ENCODE measurements at regions not wholly inside any gene's neighbourhood (a gene's known extent, or its start where the extent isn't known, plus 50 kb on each side); places are given as distances from the start of the nearest gene placed in this dataset.

DNA sequence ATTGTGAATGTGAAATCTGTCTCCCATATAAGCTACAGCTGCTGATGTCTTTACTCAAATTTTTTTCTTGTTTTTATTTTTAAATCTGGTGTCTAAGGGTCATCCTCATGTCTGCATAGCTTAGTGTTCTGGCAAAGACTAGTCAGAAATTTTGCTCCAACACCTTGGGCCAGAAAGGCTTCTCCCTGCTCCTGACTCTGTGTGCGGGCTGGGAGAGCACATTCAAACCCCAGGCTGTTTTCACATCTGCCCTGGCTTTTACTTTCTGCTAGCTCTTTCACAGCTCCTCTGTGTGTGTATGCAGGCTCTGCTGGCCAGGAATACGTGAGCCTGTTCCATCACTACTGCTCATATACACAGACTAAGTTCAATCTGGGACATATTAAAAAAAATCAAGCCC, 102.9 kb upstream of the RIOK3 start:
- DNase-seq: no peak

DNA sequence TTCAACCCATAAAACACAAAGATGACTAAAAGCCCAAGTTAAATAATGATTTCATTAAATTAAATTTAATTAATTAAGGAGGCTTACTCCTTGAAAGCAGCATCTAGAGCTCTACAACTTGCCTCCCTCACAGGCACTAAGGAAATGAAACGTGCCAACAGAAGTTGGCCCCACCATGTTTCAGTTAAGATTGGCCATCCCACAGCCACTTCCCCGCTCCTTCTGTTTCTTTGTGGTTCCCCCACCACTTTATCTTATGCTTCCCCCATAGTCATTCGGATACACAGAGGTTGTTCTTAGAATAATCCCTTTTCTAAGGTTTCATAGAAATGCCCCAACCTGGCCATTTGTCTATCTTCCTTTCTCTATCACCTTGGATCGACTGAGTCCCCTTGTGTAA, 101.6 kb upstream of the RIOK3 start:
- peak; percentile 34 for DNase-seq

DNA sequence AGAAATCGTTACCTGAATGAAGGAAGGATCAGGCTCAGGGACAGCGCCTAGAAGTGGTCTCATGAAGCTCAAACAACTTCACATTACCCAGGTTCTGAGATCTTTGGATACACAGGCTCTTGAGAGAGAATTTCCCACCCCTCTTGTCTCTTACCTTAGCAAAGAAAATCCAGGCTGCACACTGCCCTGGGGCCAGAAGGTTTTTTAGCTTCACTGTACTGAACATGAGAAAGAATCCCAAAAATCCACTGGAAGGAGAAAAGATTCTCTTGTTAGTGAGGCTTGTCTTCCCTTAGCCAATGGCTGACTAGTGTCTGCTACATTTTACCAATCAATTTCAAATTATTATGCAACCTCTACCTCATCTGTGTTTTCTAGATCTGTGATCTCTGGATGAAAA, 101.0 kb upstream of the RIOK3 start:
- no peak for DNase-seq

- DNase-seq: no peak
Measured at GRCh38 chr18:23353459-23353858, 99.6 kb upstream of the RIOK3 start.

DNA sequence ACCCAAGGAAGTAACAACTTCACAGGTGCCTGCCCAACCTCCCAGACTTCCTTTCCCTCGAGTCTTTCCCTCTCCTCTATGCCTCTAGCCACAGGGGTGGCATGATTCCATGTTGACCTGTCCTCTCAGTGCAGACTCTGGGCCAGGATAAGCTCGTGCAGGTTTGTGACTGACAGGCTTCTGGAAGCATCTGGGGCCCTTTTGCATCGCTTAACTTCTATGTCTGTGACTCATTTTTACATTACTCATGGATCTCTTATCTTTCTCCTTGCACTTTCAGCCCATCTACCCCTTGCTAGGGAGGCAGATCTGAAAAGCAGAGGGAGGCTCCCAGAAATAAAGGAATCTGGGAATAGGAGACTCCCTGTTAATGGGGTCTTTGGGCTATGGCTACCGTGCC, 98.5 kb upstream of the RIOK3 start:
- DNase-seq: peak; percentile 43

GRCh38 chr18:23355206-23355605, 97.9 kb upstream of the RIOK3 start:
- no peak for DNase-seq

GRCh38 chr18:23356424-23356823, 96.7 kb upstream of the RIOK3 start:
- DNase-seq: no peak

GRCh38 chr18:23356915-23357601, 96.0 kb upstream of the RIOK3 start:
- no peak for DNase-seq

- DNase-seq: no peak
Measured at GRCh38 chr18:23357996-23358594, 95.0 kb upstream of the RIOK3 start.

DNA sequence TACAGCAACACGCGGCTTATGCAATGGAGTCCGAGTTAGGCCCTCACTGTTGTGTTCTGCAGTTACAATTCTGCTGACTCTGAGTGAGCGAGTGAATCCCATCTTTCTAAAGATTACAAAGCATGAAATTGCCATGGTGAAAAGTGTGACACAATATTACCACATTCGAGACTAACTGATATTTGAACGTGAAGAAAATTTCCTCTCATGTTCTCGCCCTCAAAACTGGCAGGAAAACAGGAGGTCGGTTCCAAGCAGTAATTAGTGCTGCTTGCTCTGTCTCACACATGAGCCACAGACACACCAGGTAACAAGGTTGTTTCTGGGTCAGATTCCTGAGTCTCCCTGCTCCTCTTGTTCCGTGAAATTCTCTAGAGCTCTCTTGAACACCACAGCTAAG, 93.7 kb upstream of the RIOK3 start:
- DNase-seq: no peak

DNA sequence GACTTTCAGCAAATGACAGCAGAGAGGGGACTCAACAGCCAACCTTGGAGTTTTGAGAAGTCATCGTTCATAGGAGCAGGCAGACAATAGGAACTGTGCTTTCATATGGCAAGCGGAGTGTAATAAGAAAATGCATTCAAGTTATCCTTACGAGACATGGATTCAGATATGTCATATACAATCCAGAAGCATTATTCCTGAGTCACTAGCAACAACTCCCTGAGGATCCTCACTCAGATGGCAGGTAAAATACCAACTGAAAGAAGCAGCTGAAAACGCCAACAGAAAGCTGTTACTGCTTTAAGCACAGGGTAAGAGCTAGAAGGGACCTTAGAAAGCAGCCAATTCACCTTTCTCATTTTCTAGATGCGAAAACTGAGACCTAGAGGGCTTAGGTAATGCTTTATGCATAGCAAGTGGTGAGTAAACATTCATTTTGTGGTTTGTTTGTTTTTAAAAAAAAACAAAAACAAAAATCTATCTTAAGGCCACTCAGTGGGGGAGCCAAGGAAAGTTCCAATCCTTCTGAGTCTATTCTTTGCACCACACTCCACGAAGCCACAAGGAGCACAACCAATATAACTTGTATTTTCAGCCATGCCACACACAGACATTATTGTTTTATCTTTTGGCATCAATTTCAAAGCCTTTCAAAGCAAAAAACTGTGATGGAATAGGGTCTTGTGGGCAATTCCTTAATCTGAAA, 89.1 kb upstream of the RIOK3 start:
- DNase-seq: no peak

- no peak for DNase-seq
Measured at GRCh38 chr18:23365602-23366001, 87.5 kb upstream of the RIOK3 start.

DNA sequence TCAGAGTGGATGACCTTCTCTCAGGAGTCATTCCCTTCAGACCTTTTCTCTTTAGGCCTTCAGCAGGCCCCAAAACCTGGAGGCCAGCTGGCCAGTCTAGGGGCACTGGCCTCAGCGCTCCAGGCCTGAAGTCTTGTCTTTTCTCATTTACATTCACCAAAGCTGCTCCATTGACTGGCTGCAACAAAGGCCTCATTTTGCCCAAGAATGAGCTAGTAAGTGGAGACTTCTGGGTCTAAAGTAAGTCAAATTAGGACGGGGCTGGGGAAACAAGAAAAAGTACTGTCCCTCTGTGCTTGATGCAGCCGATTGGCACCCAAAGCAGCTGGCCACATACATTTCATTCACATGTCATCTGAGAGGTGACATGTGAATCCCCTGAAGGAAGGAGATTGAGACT, 83.8 kb upstream of the RIOK3 start:
- DNase-seq: no peak

DNA sequence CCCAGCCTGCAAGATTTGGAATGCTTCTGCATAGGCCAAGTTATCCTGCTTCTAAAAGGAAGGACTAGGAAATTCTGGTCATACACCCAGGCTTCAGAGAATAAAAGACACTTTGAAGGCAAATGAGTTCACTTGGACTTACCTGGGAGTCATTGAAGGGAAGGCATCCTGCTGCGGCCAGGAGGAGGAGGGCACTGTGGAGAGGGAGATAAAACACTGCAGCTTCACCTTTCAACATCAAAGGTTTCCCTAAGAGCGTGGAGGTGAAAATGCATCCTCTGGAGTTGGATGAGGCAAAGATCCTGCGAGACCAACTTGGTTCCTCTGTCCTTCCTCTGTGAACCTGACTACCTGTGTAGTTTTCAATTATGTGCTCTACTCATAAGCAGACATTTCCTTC, 79.5 kb upstream of the RIOK3 start:
- DNase-seq: no peak

DNA sequence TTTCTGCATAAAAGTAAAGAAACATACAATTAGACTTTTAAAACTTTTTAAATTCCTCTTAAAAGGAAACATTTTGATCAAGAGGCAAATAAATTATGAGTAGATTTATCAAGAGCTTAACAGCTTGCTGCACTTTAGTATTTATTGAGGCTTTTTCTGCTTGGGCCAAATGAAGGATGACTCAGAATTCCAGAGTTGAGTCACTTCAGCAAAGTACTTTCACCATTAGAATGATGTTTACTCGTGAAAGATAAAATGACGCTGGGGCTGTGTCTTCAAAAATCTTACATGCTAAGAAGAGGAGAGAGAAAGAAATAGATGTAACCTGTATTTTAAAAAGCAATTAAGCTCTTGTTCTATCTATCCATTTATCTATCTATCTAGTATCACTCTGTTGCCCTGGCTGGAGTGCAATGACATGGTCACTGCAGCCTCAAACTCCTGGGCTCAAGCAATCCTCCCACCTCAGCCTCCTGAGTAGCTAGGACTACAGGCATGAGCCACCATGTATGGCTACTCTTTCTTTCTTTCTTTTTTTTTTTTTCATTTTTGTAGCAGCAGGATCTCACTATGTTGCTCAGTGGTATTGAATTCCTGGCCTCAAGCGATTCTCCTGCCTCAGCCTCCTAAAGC, 75.3 kb upstream of the RIOK3 start:
- peak; percentile 59 for DNase-seq

GRCh38 chr18:23378302-23378686, 74.8 kb upstream of the RIOK3 start:
- DNase-seq: no peak

GRCh38 chr18:23380001-23380550, 73.0 kb upstream of the RIOK3 start:
- no peak for DNase-seq

- DNase-seq: peak; percentile 65
Measured at GRCh38 chr18:23380817-23381216, 72.3 kb upstream of the RIOK3 start.

- no peak for DNase-seq
Measured at GRCh38 chr18:23383494-23383893, 69.6 kb upstream of the RIOK3 start.

- peak; percentile 25 for DNase-seq
Measured at GRCh38 chr18:23384778-23385736, 68.0 kb upstream of the RIOK3 start.

DNA sequence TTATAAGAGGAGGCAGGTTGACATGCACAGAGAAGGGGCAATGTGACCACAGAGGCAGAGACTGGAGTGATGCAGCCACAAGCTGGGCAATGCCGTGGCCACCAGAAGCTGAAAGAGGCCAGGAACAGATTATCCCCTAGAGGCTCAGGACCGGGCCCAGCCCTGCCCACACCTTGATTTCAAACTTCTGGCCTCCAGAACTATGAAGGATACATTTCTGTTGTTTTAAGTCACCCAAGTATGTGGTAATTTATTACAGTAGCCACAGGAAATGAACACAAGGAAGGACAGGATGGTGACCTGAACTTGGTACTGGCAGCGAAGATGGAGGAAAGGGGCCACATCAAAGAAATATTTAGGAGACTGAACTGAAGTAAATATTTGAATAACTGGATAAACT, 66.8 kb upstream of the RIOK3 start:
- DNase-seq: no peak

DNA sequence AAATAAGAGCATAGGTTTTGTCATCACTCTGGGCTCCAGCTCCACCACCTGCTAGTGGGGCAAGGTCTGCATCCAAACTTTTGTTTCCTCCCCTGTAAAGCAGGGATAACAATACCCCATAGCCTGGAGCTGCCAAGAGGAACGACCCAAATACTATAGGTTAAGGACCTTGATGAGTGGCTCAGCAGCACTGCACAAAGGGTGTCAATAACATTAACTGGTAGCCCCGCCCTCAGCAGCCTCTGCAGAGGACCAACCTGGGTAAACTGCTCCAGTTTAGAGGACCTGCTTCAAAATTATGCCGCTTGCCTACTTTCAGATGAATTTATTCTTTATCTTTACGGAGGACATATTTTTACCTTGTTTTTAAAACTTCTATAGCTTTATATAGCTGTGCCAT, 65.8 kb upstream of the RIOK3 start:
- DNase-seq: no peak

- DNase-seq: no peak
Measured at GRCh38 chr18:23388357-23388756, 64.7 kb upstream of the RIOK3 start.
